HG02840 (cell line): ENCODE measurements at regions not wholly inside any gene's neighbourhood (a gene's known extent, or its start where the extent isn't known, plus 50 kb on each side); places are given as distances from the start of the nearest gene placed in this dataset.
"Not testable (repeated sequence)": the region's sequence is repeated elsewhere in the genome, so short reads cannot be mapped to it uniquely, and the experiment has no call there.

ENCODE experiments used
- ATAC-seq: cut with Tn5 transposase; IDR thresholded peaks from one replicate; pipeline ENCODE4 v1.9.1; 2021; ENCODE audit warnings: mild to moderate bottlenecking, moderate library complexity, moderate number of reproducible peaks; ENCODE audit not compliant: unreplicated experiment, low FRiP score

DNA sequence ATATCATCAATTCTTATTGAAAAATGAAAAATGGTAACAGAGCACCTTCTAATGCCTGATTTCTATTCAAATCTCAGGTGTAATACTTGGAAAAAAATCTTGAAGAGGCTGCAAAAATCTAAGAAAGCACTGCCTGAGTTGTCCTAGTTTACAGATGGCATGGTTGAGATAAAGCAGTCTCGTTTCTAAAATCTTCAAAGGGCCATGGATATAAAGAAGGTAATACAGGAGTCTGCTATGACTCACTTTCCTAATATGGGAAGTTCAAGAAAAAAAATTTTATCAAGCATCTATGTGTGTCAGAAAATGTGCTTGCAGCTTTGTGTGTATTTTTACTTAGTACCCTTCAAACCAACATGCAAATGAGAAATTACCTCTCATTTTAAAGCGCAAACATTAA lies 163.3 kb downstream of the DMAC1 start:
- ATAC-seq, result no peak

DNA sequence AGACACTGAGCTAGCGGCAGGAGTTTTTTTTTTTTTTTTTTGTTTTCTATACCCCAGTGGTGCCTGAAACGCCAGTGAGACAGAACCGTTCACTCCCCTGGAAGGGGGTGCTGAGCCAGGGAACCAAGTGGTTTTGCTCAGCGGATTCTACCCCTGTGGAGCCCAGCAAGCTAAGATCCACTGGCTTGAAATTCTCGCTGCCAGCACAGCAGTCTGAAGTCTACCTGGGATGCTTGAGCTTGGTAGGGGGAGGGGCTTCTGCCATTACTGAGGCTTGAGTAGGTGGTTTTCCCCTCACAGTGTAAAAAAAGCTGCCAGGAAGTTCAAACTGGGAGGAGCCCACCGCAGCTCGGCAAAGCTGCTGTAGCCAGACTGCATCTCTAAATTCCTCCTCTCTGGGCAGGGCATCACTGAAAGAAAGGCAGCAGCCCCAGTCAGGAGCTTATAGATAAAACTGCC lies 173.0 kb downstream of the DMAC1 start:
- ATAC-seq, result not testable (repeated sequence)

DNA sequence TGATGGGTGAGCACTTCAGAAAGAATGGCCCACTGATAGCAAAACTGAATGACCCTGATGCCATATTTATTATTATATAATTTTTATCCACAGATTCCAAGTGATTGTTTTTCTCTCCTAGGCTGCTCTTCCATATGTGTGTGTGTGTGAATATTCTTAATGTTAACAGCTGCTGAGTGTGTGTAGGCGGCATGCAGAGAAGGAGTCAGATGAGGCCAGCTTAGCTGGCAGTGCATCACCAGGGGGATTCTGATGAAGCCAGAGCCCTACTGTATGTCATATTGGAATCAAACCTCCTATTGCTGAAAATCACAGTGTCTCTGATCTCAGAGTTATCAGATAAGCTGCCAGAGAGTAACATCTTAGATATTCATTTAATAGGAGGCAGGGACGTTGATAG lies 177.1 kb downstream of the DMAC1 start:
- ATAC-seq, result no peak

DNA sequence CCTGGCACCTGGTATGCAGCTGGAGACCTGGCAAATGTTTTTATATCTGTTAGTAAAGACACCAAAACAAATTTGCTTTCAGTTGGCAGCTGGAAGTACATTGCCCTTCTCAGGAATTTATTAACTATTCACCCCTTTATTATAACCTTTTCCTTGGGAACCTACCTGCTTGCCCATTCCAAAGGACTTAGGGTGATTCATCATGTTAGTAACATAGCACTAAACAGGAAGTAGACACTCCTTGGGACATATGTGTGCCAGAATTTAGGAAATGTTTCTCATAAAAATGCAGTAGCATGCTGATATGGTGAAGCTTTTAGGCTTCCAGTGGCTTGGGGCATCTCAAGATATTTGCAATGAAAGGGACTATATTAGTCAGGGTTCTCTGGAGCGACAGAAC lies 184.2 kb downstream of the DMAC1 start:
- no peak for ATAC-seq

DNA sequence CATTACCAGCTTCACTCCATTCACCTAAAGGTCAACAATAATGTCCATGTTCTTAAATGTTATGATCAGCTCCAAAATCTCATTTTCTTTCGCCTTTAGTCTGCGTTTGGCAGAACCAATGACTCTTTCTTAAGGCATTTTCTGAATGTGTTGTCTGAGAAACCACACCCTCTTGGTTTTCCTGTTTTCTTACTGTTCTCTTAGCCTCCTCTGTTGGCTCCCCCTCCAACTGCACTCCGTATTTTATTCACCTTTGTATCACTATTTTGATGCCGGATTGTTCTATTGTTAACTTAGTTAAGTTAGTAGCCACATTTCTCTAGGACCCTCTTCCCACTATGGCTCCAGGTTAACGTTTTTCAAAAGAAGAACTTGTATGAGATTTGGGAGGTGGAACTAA lies 185.6 kb downstream of the DMAC1 start:
- no peak for ATAC-seq

DNA sequence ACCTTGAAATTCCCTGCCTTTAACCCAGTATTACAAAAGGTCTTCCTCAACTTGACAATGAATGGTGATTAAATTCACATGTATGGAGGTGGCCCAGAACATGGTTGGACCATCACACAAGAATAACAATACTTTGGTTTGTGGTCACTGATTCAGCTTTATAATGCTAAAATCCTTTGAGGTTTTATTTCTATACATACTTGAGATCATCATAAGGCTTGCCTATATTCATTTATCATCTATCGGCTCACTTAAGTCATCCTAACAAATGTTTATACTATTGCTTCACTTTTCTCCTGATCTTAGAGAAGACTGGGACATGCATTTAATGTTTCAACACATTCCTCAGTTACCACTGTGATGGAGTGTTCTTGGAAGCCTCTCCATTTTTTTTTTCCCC lies 191.3 kb downstream of the DMAC1 start:
- no peak for ATAC-seq

DNA sequence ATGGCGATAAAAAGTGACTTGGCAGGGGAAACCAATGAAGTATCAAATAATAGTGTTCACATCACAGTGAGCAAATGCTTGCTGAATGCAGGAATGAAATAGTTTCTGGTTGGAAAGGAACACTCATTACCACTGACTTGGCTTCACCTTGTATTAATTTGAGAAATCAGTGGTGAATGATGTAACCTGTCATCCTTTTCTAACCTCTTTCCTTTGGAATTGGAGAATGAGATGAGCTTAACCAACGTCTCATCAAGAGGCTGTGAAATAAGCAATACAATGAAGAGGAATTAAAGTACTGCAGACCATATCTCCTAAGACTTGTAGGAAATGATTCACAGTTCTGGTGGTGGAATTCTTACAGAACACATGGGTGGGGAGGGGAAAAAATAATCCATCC lies 192.2 kb downstream of the DMAC1 start:
- no peak for ATAC-seq

DNA sequence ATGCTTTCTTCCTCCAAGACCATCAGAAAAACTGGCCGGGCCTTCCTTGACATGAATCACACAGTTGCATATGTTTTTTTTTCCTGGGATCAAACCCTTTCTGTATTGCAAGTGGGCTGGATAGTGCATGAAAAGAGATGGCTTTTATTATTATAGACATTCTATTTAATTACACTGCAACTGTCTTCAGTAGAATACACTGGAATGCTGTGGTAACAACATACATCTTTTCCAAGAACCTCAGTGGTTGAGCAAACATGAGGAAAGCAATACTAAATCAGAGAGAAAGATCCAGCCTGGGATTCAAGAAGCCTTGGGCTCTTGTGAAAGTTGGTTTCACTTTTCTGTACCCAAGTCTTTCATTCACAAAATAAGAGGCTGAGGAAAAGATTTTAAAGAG lies 193.0 kb downstream of the DMAC1 start:
- no peak for ATAC-seq

DNA sequence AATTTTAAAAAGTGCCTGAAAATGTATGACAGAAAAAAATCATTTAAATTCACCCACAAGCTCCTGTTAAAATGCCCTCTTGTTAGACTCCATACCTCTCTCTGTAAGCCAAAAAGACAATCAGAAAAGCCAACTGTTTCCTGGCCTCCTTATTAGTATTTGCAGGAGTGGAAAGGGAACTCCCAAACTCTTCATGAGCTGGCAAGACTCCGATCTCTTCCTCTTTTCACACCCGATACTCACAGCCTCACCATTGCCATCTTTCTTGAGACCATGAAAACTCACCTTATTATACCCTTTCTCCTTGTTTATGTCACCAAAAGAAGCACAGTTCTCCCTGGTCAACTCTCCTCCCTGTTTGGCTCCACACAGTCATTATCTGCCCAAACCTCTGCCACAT lies 197.8 kb downstream of the DMAC1 start:
- no peak for ATAC-seq

DNA sequence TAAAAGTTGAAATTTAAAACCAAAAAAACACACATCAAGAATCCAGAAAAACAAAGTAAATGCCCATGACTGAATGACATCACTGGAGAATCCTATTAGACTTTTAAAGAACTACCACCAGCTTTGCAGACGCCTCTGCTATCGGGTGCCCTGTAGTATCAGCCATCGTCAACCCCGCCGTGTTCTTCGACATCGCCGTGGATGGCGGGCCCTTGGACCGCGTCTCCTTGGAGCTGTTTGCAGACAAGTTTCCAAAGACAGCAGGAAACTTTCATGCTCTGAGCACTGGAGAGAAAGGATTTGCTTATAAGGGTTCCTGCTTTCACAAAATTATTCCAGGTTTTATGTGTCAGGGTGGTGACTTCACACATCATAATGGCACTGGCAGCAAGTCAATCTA lies 201.9 kb downstream of the DMAC1 start:
- no peak for ATAC-seq

DNA sequence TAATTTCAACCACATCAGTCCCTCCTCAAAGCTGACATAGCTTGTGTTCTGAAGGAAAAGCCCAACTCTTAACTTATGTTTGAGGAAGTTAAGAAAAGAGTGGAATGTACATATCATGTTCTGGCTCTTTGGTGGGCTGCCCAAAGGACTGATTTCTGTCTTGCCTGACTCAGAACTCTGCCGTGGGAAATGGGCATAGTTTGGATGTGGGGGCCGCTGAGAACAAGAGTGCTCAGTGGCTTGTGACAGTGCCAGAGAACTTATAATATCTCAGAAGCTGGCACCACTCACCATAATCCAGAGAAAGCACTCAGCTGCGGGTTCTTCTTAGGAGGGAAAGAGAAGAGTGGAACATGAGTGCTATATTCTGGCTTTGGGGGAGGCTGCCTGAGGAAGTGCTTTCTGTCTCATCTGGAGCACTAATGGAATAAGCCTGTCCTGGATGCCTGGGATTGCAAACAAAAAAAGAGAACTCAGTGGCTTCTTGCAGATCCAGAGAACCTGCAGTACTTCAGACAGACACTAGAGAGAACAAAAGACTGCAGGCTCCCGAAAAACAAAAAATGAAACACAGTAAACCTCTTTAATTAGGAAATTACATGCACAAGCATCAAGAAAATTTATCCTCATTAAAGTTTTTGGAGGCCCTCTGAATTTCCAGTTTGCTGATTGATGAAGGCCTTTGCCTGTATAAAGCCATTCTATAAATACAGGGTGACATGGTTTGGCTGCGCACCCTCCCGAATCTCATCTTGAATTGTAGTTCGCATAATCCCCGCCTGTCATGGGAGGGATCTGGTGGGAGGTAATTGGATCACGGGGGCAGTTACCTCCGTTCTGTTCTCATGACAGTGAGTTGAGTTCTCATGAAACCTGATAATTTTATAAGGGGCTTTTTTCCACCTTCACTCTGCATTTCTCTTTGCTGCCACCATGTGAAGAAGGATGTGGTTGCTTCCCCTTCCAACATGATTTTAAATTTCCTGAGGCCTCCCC lies 207.0 kb downstream of the DMAC1 start:
- ATAC-seq, result no peak

DNA sequence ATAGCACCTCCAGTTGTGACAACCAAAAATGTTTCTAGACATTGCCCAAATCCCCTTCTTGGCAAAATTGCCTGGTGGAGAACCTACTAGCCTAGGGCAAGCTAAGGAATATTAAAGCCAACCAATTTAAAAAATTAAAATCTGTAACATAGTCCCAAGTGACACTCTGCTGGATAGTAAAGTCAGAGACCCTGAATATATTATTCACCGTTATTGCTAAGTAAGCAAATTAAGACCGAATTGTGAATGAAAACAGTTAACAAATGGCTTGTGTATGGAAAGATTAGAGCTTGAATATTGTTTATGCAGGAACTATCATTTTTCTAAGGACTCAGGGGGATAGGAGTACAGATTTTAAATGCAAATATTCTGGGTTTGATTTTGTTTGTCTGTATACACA lies 208.1 kb downstream of the DMAC1 start:
- no peak for ATAC-seq

DNA sequence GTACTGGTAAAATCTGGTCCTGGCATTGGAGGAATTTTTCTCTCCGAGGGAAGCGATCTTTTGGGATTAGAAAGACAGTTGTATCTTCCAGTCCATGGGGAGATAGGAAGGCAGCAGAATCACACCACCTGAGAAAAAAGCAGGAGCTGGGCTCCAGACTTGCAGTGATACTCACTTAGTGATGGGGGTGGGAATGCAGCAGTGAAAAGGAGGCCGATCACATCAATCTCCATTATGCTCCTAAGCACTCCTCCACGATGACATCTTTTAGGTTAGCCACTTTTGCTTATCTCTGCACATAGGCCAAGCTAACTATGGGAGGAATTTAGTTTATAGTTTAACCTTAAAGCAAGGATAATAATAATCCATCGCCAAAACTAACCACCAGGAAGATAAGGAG lies 219.0 kb downstream of the DMAC1 start:
- no peak for ATAC-seq

DNA sequence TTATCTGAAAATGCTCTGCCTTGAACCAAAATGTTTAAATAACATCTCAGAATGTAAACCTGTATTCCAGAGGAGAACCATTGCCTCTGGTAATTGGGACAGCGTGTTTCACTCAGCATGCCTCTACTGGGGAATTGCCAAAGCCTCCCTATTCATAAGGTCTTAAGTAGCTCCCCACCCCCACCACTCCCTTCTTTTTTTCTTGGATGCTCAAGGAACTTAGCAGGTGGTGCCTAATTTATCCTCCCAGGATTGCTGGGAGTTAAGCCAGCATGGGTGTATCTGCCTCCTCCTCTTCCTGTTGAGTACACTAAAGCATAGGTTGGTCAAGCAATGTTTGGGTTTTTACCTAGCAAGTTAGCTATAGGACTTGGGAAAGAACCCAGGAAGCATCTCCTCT lies 220.2 kb downstream of the DMAC1 start:
- no peak for ATAC-seq

DNA sequence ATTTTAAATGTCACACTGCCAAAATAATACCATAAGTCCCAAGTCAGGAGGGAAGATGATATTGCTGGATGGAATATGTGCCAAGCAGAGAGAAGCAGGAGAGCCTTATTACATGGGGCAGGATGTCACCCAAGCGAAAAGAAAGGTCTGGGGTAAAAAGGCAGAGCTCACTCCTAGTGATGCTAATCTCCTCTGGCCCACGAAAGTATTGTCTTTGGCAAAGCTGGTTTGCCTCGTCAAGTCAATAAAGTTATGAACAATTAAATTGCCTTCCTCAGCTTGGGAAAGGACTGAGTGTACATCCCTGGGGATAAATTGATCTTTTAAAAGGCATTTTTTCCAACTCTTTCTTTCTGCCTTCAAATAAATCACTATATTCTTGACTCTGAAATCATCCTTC lies 220.6 kb downstream of the DMAC1 start:
- no peak for ATAC-seq

DNA sequence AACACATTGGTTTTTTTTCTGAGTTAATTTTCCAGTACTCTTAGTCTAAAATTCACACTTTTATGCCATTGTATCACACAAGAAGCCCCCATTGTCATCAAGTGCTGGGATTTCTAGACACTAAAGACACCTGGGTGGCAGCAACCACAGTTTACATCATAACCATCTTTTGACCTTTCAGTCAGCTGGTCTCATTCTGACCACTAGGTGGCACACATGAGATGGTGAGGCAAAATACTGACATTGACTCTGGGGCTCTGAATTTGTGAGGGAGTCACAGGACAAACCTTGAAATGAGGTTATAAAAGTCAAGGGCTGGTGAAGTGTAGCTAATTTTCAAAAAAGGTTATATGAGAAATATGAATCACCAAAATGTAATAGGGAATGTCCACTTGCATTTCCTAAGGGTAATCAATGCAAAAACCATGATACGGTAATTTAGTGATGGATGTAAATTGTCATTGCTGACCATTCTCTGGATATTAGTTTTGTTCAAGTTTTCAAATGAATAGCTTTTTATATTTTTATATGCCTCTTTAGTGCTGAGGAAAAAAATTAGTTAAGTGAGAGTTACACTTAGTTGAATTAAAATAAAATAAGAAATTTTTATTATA lies 229.4 kb downstream of the DMAC1 start:
- ATAC-seq, result no peak

DNA sequence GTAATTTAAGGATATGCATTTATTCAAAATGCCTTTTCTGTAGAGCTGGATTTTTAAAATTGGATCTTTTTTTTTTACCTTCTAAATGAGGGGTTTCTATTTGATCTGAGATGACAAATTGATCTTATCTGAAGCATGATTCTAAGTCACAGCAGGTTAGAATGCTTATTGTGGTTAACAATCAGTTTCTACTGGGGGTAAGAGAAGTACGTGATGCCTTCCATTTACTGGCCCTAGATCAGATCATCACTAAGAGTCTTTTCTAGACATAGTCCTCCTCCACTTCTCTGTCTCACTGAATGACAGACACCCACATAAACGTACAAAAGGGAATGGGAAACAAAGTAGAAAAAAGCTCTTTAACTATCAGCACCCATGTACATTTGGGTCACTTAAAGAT lies 231.9 kb downstream of the DMAC1 start:
- ATAC-seq, result no peak

DNA sequence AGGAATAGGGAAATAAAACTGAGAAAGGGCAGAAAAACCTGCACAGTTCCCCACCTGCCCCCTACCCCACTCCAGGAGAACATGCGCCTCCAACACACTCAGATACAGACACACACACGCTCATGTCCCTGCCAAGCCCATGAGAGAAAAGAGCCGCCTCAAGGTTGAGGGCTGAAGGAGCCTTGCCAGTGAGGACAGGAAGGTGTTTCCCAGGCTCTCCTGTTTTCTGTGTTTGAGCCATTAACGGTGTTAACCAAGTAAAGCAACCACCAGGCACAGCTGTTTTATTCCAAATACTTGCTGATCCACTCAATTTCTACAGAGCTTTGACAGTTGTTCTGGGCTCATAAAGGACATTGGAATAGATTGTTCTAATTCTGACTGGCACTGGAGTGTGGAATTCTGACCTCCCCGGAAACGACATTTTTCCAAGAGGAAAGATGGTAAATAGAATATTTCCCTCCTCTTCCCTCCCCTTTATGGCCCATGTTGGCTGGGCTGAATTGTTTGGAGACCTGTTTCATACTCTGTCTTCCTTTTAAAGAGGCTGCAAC lies 238.0 kb downstream of the DMAC1 start:
- ATAC-seq, result no peak

DNA sequence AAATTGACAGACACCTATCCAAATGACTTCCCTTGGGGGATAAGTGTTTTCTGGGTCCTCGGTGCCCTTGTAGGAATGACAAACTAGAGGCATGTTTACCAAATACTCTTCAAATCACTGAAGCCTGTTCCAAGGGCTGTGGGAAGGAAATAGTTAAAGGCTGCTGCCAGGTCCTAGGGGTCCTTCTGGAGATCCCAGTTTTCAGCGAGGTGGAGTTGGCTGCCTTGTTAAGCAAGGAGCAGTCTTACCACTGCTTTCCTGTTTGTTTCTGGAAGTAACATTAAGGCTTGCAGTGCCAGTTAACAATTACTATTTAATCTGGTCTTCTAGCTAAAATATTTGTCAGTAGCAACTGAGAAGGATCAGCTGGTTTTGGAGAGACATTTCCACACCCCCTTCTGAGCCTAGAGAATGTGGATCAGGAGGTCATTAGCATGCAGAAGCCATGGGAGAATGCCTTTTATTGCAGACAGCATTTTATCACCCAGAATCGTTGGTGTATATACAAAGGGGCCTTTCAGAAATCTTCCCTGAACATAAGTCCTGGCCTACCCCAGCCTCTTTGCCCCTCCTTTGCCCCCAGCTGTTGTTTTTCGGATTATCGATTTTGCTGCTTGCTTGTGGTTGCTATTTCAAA lies 238.8 kb downstream of the DMAC1 start:
- ATAC-seq, result no peak

DNA sequence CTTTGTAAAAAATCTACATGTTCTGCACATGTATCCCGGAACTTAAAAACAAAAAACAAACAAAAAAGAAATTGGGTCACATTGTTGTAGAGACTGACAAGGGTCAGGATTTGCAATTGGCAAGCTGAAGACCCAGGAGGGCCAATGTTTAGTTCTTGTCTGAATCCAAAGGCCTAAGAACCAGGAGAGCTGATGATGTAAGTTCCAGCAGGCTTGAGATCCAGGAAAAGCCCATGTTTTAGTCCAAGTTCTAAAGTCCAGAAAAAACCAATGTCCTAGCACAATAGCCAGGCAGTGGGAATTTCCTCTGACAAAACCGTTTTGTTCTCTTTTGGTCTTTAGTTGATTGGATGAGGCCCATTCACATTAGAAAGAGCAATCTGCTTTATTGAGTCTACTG lies 244.9 kb downstream of the DMAC1 start:
- no peak for ATAC-seq

DNA sequence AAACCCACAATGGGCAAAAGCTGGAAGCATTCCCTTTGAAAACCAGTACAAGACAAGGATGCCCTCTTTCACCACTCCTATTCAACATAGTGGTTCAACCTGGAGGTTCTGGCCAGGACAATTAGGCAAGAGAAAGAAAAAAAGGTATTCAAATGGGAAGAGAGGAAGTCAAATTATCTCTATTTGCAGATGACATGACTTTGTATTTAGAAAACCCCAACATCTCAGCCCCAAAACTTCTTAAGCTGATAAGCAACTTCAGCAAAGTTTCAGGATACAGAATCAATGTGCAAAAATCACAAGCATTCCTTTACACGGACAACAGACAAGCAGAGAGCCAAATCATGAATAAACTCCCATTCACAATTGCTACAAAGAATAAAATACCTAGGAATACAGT lies 246.9 kb downstream of the DMAC1 start:
- ATAC-seq, result not testable (repeated sequence)
